Natural killer cell (primary cell): ENCODE measurements at regions not wholly inside any gene's neighbourhood (a gene's known extent, or its start where the extent isn't known, plus 50 kb on each side); places are given as distances from the start of the nearest gene placed in this dataset.

Experiments used
- ATAC-seq, 3 donors: fragments of 150-1000 bp in 2 of 3; fragments of 200-7000 bp in 1 of 3; cut with Tn5 transposase; 1 replicate in 1 of 3; 2 replicates in 2 of 3; pipeline ENCODE4 v1.10.0; 2021; ENCODE audit warnings: mild to moderate bottlenecking in 2 of 3, moderate library complexity in 2 of 3
- DNase-seq, 2 donors: peaks; one replicate each; pipeline versions ENCODE4 v3.0.0 to v3.0.0-alpha.2; 2013 to 2021; ENCODE audit warnings: mixed read lengths in 1 of 2
- H3K27ac ChIP-seq: one replicate; pipeline ENCODE4 v1.5.1; 2013; ENCODE audit warnings: mild to moderate bottlenecking, low read length
- H3K27me3 ChIP-seq: one replicate; pipeline ENCODE4 v1.6.1; 2013; ENCODE audit warnings: low read length; ENCODE audit not compliant: control insufficient read depth, insufficient read depth
- H3K36me3 ChIP-seq: one replicate; pipeline ENCODE4 v1.6.1; 2013; ENCODE audit warnings: low read length; ENCODE audit not compliant: control insufficient read depth, insufficient read depth
- H3K4me1 ChIP-seq: one replicate; pipeline ENCODE4 v1.6.1; 2013; ENCODE audit warnings: low read length; ENCODE audit not compliant: control insufficient read depth, insufficient read depth
- H3K4me3 ChIP-seq: one replicate; pipeline ENCODE4 v1.5.1; 2013; ENCODE audit warnings: low read length
- H3K9me3 ChIP-seq: one replicate; pipeline ENCODE4 v1.6.1; 2013; ENCODE audit warnings: low read length; ENCODE audit not compliant: control insufficient read depth, insufficient read depth
- H3K27ac Mint-ChIP-seq, 2 donors: one replicate each; pipeline ENCODE4 v1.8.0; 2022; ENCODE audit warnings: mild to moderate bottlenecking in 2 of 2, mixed read lengths in 2 of 2, moderate library complexity in 1 of 2
- H3K27me3 Mint-ChIP-seq, 2 donors: one replicate each; pipeline ENCODE4 v1.8.0; 2022; ENCODE audit warnings: low read depth in 2 of 2, mixed read lengths in 2 of 2
- H3K36me3 Mint-ChIP-seq: one replicate; pipeline ENCODE4 v1.8.0; 2022; ENCODE audit warnings: mixed read lengths
- H3K4me1 Mint-ChIP-seq, 2 donors: one replicate each; pipeline ENCODE4 v1.8.0; 2022; ENCODE audit warnings: mixed read lengths in 2 of 2
- H3K4me3 Mint-ChIP-seq: one replicate; pipeline ENCODE4 v1.8.0; 2022; ENCODE audit warnings: mild to moderate bottlenecking, moderate library complexity, mixed read lengths
- H3K9me3 Mint-ChIP-seq, 2 donors: one replicate each; pipeline ENCODE4 v1.8.0; 2022; ENCODE audit warnings: mixed read lengths in 2 of 2
- WGBS: methylation state at CpG from one replicate; pipeline ENCODE4 v1.1.7; 2013; ENCODE audit warnings: missing lambda C conversion rate; ENCODE audit not compliant: insufficient coverage; 5-methylcytosine and 5-hydroxymethylcytosine counted together
- intact Hi-C: fragments of 100-400 bp; cut with micrococcal nuclease; formaldehyde crosslinking; loops from one replicate; pipeline ENCODE4 v1.14.2; 2022
- TF ChIP-seq, protein P1 (sequence below): fragments of 200-600 bp; IDR thresholded peaks from one replicate; pipeline ENCODE4 v1.8.0; 2022; ENCODE audit warnings: antibody characterized with exemption

DNA sequence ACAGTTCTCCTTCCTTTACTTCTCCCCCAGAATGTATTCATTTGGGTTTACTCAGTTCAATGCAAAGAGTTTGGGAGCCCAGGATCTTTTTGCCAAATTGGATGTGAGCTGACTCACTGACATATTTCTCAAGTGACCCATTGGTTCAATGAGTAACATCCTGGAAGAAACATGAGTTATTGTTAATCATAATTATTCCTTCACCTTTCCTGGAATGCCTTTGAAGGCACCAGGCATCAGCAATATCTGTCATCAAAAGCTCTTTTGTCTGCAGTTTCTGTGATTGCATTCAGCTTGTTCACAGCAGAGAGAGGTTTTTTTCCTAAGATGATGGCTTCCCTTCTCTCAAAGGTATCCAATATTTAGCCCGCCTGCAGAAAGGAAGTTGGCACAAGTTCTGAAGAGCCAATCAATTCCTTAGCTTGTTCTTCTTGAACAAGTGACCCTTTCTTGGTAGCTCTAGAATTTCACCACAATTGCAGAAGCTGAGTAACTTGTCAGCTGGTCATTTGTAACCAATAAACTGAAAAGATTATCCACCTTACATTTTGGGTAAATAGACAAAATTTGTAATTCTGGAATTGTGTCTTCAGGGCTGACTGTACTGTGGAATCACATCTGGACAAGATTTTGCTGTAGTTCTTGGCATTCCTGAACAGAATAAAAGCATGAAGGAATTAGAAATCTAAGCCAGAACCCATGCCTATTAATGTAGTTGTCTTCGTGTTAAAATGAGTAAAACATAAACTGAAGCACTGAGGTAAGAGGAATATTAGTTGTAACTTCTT, 72.2 kb upstream of the TMEM17 start:
- Mint-ChIP-seq H3K27ac (no peak overlapping the region), H3K36me3 (no peaks in the 10 kb centered on the region), H3K4me1 (no peaks in the 10 kb centered on the region), H3K4me3 (no peak overlapping the region), H3K27me3 (peaks cover 11 to 17% of the 10 kb centered on the region in 2 donors), H3K9me3 (no peaks in the 10 kb centered on the region)
- ATAC-seq (no peak), DNase-seq (no peak)
- no peaks in the 10 kb centered on the region for H3K9me3 ChIP-seq
- intact Hi-C loops = no loop called here
- TF ChIP-seq, protein P1, sequence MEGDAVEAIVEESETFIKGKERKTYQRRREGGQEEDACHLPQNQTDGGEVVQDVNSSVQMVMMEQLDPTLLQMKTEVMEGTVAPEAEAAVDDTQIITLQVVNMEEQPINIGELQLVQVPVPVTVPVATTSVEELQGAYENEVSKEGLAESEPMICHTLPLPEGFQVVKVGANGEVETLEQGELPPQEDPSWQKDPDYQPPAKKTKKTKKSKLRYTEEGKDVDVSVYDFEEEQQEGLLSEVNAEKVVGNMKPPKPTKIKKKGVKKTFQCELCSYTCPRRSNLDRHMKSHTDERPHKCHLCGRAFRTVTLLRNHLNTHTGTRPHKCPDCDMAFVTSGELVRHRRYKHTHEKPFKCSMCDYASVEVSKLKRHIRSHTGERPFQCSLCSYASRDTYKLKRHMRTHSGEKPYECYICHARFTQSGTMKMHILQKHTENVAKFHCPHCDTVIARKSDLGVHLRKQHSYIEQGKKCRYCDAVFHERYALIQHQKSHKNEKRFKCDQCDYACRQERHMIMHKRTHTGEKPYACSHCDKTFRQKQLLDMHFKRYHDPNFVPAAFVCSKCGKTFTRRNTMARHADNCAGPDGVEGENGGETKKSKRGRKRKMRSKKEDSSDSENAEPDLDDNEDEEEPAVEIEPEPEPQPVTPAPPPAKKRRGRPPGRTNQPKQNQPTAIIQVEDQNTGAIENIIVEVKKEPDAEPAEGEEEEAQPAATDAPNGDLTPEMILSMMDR = no peak
- no peak overlapping the region for H3K4me3 ChIP-seq
- no peaks in the 10 kb centered on the region for H3K27me3 ChIP-seq
- no peak overlapping the region for H3K27ac ChIP-seq
- no peaks in the 10 kb centered on the region for H3K36me3 ChIP-seq
- WGBS = 87% methylated on average over 2 of the region's 2 CpGs
- no peaks in the 10 kb centered on the region for H3K4me1 ChIP-seq

GRCh38 chr2:62576276-62576939, 70.4 kb upstream of the TMEM17 start:
- Mint-ChIP-seq H3K27me3 (peaks cover 23 to 33% of the 10 kb centered on the region in 2 donors), H3K9me3 (no peaks in the 10 kb centered on the region), H3K4me1 (no peaks in the 10 kb centered on the region), H3K4me3 (no peak overlapping the region), H3K36me3 (no peaks in the 10 kb centered on the region), H3K27ac (no peak overlapping the region)
- TF ChIP-seq, protein P1 = no peak
- no peaks in the 10 kb centered on the region for H3K4me1 ChIP-seq
- WGBS = 82% methylated on average over 2 of the region's 2 CpGs
- H3K36me3 ChIP-seq = no peaks in the 10 kb centered on the region
- no peak overlapping the region for H3K27ac ChIP-seq
- H3K4me3 ChIP-seq = no peak overlapping the region
- H3K27me3 ChIP-seq = peaks cover 2% of the 10 kb centered on the region
- no peak for DNase-seq
- H3K9me3 ChIP-seq = no peaks in the 10 kb centered on the region
- no peak for ATAC-seq
- intact Hi-C loops = no loop called here

GRCh38 chr2:62573936-62574335, 67.9 kb upstream of the TMEM17 start:
- no peak overlapping the region for H3K4me3 ChIP-seq
- peaks cover 5% of the 10 kb centered on the region for H3K27me3 ChIP-seq
- Mint-ChIP-seq H3K27me3 (peaks cover 34 to 42% of the 10 kb centered on the region in 2 donors), H3K9me3 (no peaks in the 10 kb centered on the region), H3K4me1 (no peaks in the 10 kb centered on the region), H3K27ac (no peak overlapping the region), H3K4me3 (no peak overlapping the region), H3K36me3 (no peaks in the 10 kb centered on the region)
- intact Hi-C loops = no loop called here
- no peak for DNase-seq
- TF ChIP-seq, protein P1 = no peak
- no peak overlapping the region for H3K27ac ChIP-seq
- H3K4me1 ChIP-seq = peaks cover 3% of the 10 kb centered on the region
- no peak for ATAC-seq
- H3K36me3 ChIP-seq = no peaks in the 10 kb centered on the region
- H3K9me3 ChIP-seq = no peaks in the 10 kb centered on the region
